Fibroblast of lung (primary cell): ENCODE measurements at regions not wholly inside any gene's neighbourhood (a gene's known extent, or its start where the extent isn't known, plus 50 kb on each side); places are given as distances from the start of the nearest gene placed in this dataset.

Experiments used
- CTCF ChIP-seq, 2 donors: IDR thresholded peaks in 1 of 2; conservative IDR thresholded peaks in 1 of 2; 1 replicate in 1 of 2; 2 replicates in 1 of 2; pipeline ENCODE4 v1.5.1; 2011 to 2012; ENCODE audit warnings: low read length in 2 of 2, control low read depth in 1 of 2, inconsistent platforms in 1 of 2, low read depth in 1 of 2, mild to moderate bottlenecking in 1 of 2
- EZH2 ChIP-seq: IDR thresholded peaks from 2 replicates; pipeline ENCODE4 v1.5.1; 2012; ENCODE audit warnings: low read length, control low read depth, mild to moderate bottlenecking; ENCODE audit errors: missing control alignments

- TF ChIP-seq CTCF (conservative IDR thresholded peaks at IDR 0.05 in 1 of 2, IDR thresholded peaks at IDR 0.05 in 1 of 2; ENCODE audit: low read depth in 1 of 2, low read length in 2 of 2) (no peak), EZH2 (no peak)
Observed at GRCh38 chr10:128546651-128547165, 420.5 kb upstream of the MKI67 start.
